ENCODE measurements at regions not wholly inside any gene's neighbourhood (a gene's known extent, or its start where the extent isn't known, plus 50 kb on each side); places are given as distances from the start of the nearest gene placed in this dataset.
"Not testable (repeated sequence)": the region's sequence is repeated elsewhere in the genome, so short reads cannot be mapped to it uniquely, and the experiment has no call there.

DNA sequence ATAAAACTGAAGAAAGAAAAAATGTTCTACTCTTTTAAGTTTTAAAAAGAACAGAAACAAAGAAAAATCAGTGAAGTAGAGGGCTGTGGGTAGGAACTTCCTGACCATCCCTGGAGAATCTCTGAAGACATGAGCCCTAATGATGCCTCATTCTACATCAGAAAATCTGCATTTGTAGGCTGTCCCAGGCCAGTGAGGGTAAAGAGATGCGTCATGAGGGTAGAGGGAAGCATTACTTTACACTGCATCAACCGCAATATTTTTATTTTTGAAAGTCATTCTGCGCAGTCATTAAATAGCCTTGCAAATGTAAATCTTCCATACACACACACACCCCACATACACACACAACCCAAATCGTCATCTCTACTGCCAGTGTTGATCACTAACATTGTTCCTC is 82.1 kb upstream of the CABCOCO1 start:
- Histone ChIP-seq H3K27ac (replicated peaks) (no peak overlapping the region), H3K27me3 (ENCODE audit: insufficient read depth, poor library complexity, severe bottlenecking) (no peaks in the 10 kb centered on the region), H3K4me3 (replicated peaks; ENCODE audit: insufficient read depth, low read length) (no peak overlapping the region)
- no peak for DNase-seq (ENCODE audit: low read depth in 1 of 2, low spot score in 1 of 2)
- TF ChIP-seq REST (IDR thresholded peaks at IDR 0.05; ENCODE audit: insufficient replicate concordance, low read depth): no peak
- TF ChIP-seq GABPA (IDR thresholded peaks at IDR 0.05; ENCODE audit: low read depth): no peak
- no peak for TF ChIP-seq SPI1 (IDR thresholded peaks at IDR 0.05; ENCODE audit: borderline replicate concordance, low read depth)
- TF ChIP-seq POLR2AphosphoS5 (IDR thresholded peaks at IDR 0.05; ENCODE audit: low read depth): no peak
- TF ChIP-seq, protein P1, sequence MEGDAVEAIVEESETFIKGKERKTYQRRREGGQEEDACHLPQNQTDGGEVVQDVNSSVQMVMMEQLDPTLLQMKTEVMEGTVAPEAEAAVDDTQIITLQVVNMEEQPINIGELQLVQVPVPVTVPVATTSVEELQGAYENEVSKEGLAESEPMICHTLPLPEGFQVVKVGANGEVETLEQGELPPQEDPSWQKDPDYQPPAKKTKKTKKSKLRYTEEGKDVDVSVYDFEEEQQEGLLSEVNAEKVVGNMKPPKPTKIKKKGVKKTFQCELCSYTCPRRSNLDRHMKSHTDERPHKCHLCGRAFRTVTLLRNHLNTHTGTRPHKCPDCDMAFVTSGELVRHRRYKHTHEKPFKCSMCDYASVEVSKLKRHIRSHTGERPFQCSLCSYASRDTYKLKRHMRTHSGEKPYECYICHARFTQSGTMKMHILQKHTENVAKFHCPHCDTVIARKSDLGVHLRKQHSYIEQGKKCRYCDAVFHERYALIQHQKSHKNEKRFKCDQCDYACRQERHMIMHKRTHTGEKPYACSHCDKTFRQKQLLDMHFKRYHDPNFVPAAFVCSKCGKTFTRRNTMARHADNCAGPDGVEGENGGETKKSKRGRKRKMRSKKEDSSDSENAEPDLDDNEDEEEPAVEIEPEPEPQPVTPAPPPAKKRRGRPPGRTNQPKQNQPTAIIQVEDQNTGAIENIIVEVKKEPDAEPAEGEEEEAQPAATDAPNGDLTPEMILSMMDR (IDR thresholded peaks at IDR 0.05; ENCODE audit: insufficient read depth, low read length): no peak

GRCh38 chr10:61570204-61570603 is 92.5 kb upstream of the CABCOCO1 start:
- H3K27me3 ChIP-seq (ENCODE audit: insufficient read depth, poor library complexity, severe bottlenecking); DNase-seq (ENCODE audit: low read depth in 1 of 2, low spot score in 1 of 2); H3K4me3 ChIP-seq (replicated peaks; ENCODE audit: insufficient read depth, low read length); H3K27ac ChIP-seq (replicated peaks): not testable (repeated sequence)

GRCh38 chr10:61567729-61568128 is 95.0 kb upstream of the CABCOCO1 start:
- H3K27me3 ChIP-seq (ENCODE audit: insufficient read depth, poor library complexity, severe bottlenecking): no peaks in the 10 kb centered on the region
- no peak for TF ChIP-seq SPI1 (IDR thresholded peaks at IDR 0.05; ENCODE audit: borderline replicate concordance, low read depth)
- TF ChIP-seq, protein P1 (IDR thresholded peaks at IDR 0.05; ENCODE audit: insufficient read depth, low read length): no peak
- TF ChIP-seq GABPA (IDR thresholded peaks at IDR 0.05; ENCODE audit: low read depth): no peak
- no peak for TF ChIP-seq POLR2AphosphoS5 (IDR thresholded peaks at IDR 0.05; ENCODE audit: low read depth)
- TF ChIP-seq REST (IDR thresholded peaks at IDR 0.05; ENCODE audit: insufficient replicate concordance, low read depth): no peak
- H3K27ac ChIP-seq (replicated peaks): no peak overlapping the region
- no peak for DNase-seq (ENCODE audit: low read depth in 1 of 2, low spot score in 1 of 2)
- H3K4me3 ChIP-seq (replicated peaks; ENCODE audit: insufficient read depth, low read length): no peak overlapping the region

GRCh38 chr10:61565819-61566560 is 96.7 kb upstream of the CABCOCO1 start:
- no peak for TF ChIP-seq POLR2AphosphoS5 (IDR thresholded peaks at IDR 0.05; ENCODE audit: low read depth)
- TF ChIP-seq REST (IDR thresholded peaks at IDR 0.05; ENCODE audit: insufficient replicate concordance, low read depth): no peak
- TF ChIP-seq GABPA (IDR thresholded peaks at IDR 0.05; ENCODE audit: low read depth): no peak
- TF ChIP-seq, protein P1 (IDR thresholded peaks at IDR 0.05; ENCODE audit: insufficient read depth, low read length): no peak
- no peak for TF ChIP-seq SPI1 (IDR thresholded peaks at IDR 0.05; ENCODE audit: borderline replicate concordance, low read depth)
- H3K27me3 ChIP-seq (ENCODE audit: insufficient read depth, poor library complexity, severe bottlenecking): no peaks in the 10 kb centered on the region
- DNase-seq (ENCODE audit: low read depth in 1 of 2, low spot score in 1 of 2): no peak
- no peak overlapping the region for H3K4me3 ChIP-seq (replicated peaks; ENCODE audit: insufficient read depth, low read length)
- no peak overlapping the region for H3K27ac ChIP-seq (replicated peaks)
